Endodermal cell (in vitro differentiated cells): ENCODE measurements at regions not wholly inside any gene's neighbourhood (a gene's known extent, or its start where the extent isn't known, plus 50 kb on each side); places are given as distances from the start of the nearest gene placed in this dataset.

ENCODE experiments used
- DNase-seq: peaks from one replicate; pipeline ENCODE4 v3.0.0-alpha.2; 2017
- H3K27ac ChIP-seq: 2 replicates; pipeline ENCODE4 v1.5.1; 2013; ENCODE audit warnings: mild to moderate bottlenecking, low read depth, low read length, moderate library complexity
- H3K27me3 ChIP-seq: 2 replicates; pipeline ENCODE4 v1.6.1; 2013; ENCODE audit warnings: mild to moderate bottlenecking, low read length, moderate library complexity; ENCODE audit not compliant: insufficient read depth, control insufficient read depth, poor library complexity, severe bottlenecking
- H3K36me3 ChIP-seq: 2 replicates; pipeline ENCODE4 v1.7.0; 2013; ENCODE audit warnings: mild to moderate bottlenecking, low read length, moderate library complexity; ENCODE audit not compliant: control insufficient read depth, insufficient read depth
- H3K4me1 ChIP-seq: one replicate; pipeline ENCODE4 v1.7.0; 2013; ENCODE audit warnings: low read length; ENCODE audit not compliant: control insufficient read depth, insufficient read depth
- H3K4me3 ChIP-seq: 2 replicates; pipeline ENCODE4 v1.5.1; 2013; ENCODE audit warnings: mild to moderate bottlenecking, low read length, moderate library complexity
- H3K9ac ChIP-seq: 2 replicates; pipeline ENCODE4 v1.6.1; 2013; ENCODE audit warnings: mild to moderate bottlenecking, low read length, moderate library complexity; ENCODE audit not compliant: poor library complexity, severe bottlenecking; ENCODE audit errors: extremely low read depth
- H3K9me3 ChIP-seq: 2 replicates; pipeline ENCODE4 v1.6.1; 2013; ENCODE audit warnings: mild to moderate bottlenecking, low read length, moderate library complexity; ENCODE audit not compliant: control insufficient read depth
- H3K27ac Mint-ChIP-seq: 2 replicates; pipeline ENCODE4 v1.8.0; 2020; ENCODE audit warnings: mixed read lengths
- H3K27me3 Mint-ChIP-seq: 2 replicates; pipeline ENCODE4 v1.8.0; 2021; ENCODE audit warnings: mild to moderate bottlenecking, mixed read lengths; ENCODE audit not compliant: insufficient read depth
- H3K36me3 Mint-ChIP-seq: 2 replicates; pipeline ENCODE4 v1.8.0; 2020; ENCODE audit warnings: low read depth, mixed read lengths
- H3K4me1 Mint-ChIP-seq: 2 replicates; pipeline ENCODE4 v1.8.0; 2020; ENCODE audit warnings: mixed read lengths
- H3K4me3 Mint-ChIP-seq: 2 replicates; pipeline ENCODE4 v1.8.0; 2020; ENCODE audit warnings: mild to moderate bottlenecking, moderate library complexity, mixed read lengths
- H3K9me3 Mint-ChIP-seq: 2 replicates; pipeline ENCODE4 v1.8.0; 2020; ENCODE audit warnings: mild to moderate bottlenecking, mixed read lengths
- WGBS, 2 experiments: methylation state at CpG; one replicate each; pipeline versions ENCODE4 v1.1.5 to v1.1.7; 2013; ENCODE audit warnings: missing lambda C conversion rate in 2 of 2, mixed read lengths in 1 of 2; ENCODE audit not compliant: insufficient coverage in 1 of 2, insufficient read length in 1 of 2; 5-methylcytosine and 5-hydroxymethylcytosine counted together
- TF ChIP-seq, protein P1 (sequence below): fragments of 200-600 bp; sonication (generic); conservative IDR thresholded peaks from 2 replicates; pipeline ENCODE4 v1.5.0; 2021; ENCODE audit warnings: antibody characterized with exemption, mild to moderate bottlenecking

DNA sequence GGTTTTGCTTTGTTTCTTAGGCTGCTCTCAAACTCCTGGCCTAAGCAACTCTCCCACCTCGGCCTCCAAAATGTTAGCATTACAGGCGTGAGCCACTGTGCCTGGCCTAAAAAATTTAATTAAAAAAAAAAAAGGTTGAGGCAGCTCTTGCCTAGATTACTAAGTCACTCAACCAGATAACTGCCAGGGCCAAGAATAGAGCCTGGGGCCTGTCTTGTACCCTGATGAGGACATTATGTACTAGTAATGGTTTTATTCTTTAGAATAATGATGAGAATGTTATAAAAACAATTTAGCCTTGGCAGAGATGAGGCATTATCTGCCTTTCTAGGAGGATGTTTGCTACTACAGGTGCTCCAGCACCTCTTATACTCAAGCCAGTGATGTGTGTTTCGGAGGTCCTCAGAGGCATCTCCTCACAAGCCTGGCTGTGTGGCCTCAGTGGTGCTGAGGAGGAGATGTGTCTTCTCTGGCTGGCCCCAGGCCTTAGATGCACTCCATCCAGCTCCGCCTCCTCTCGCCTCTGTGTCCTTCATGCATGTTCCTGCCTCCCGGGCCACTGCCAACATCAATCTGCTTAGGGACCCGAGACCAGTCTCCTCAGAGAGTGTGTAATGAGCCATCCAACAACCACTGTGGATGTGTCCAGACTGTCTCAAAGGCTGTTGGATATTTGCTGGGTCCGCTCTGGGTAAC, 337.7 kb upstream of the GATB start:
- Histone ChIP-seq H3K36me3 (no peaks in the 10 kb centered on the region), H3K4me1 (no peaks in the 10 kb centered on the region), H3K27me3 (no peaks in the 10 kb centered on the region), H3K4me3 (no peak overlapping the region), H3K9ac (no peak overlapping the region), H3K27ac (no peak overlapping the region), H3K9me3 (no peaks in the 10 kb centered on the region)
- WGBS, 2 experiments, result 83 to 92% methylated on average over 6 to 8 of the region's 8 CpGs
- no peaks in the 10 kb centered on the region for H3K36me3 Mint-ChIP-seq
- TF ChIP-seq, protein P1, sequence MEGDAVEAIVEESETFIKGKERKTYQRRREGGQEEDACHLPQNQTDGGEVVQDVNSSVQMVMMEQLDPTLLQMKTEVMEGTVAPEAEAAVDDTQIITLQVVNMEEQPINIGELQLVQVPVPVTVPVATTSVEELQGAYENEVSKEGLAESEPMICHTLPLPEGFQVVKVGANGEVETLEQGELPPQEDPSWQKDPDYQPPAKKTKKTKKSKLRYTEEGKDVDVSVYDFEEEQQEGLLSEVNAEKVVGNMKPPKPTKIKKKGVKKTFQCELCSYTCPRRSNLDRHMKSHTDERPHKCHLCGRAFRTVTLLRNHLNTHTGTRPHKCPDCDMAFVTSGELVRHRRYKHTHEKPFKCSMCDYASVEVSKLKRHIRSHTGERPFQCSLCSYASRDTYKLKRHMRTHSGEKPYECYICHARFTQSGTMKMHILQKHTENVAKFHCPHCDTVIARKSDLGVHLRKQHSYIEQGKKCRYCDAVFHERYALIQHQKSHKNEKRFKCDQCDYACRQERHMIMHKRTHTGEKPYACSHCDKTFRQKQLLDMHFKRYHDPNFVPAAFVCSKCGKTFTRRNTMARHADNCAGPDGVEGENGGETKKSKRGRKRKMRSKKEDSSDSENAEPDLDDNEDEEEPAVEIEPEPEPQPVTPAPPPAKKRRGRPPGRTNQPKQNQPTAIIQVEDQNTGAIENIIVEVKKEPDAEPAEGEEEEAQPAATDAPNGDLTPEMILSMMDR, result no peak
- no peaks in the 10 kb centered on the region for H3K9me3 Mint-ChIP-seq
- no peak overlapping the region for H3K4me3 Mint-ChIP-seq
- H3K27me3 Mint-ChIP-seq, result no peaks in the 10 kb centered on the region
- H3K27ac Mint-ChIP-seq, result no peak overlapping the region
- DNase-seq, result no peak
- H3K4me1 Mint-ChIP-seq, result no peaks in the 10 kb centered on the region

DNA sequence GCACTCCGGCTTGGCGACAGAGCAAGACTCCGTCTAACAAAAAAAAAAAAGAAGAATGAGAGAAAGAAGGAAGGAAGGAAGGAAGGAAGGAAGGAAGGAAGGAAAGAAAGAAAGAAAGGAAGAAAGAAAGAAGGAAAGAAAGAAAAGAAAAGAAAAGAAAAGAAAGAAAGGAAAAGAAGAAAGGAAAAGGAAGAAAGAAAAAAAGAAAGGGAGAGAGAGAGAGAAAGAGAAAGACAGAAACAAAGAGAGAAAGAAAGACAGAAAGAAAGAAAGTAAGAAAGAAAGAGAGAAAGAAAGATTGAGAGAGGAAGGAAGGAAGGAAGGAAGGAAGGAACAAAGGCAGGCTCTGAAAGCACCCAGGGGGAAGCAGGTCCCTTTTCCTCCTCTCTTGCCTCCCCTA, 336.6 kb upstream of the GATB start:
- Histone ChIP-seq H3K9me3 (no peaks in the 10 kb centered on the region), H3K27ac (no peak overlapping the region), H3K4me3 (no peak overlapping the region), H3K4me1 (no peaks in the 10 kb centered on the region), H3K36me3 (no peaks in the 10 kb centered on the region), H3K27me3 (no peaks in the 10 kb centered on the region), H3K9ac (no peak overlapping the region)
- H3K27me3 Mint-ChIP-seq, result no peaks in the 10 kb centered on the region
- H3K36me3 Mint-ChIP-seq, result no peaks in the 10 kb centered on the region
- H3K4me3 Mint-ChIP-seq, result no peak overlapping the region
- H3K4me1 Mint-ChIP-seq, result no peaks in the 10 kb centered on the region
- no peaks in the 10 kb centered on the region for H3K9me3 Mint-ChIP-seq
- no peak overlapping the region for H3K27ac Mint-ChIP-seq
- WGBS, 2 experiments, result 95% methylated on average over 3 of the region's 3 CpGs; no CpG with 5 or more reads in 1 of the 2 experiments
- TF ChIP-seq, protein P1, result no peak
- no peak for DNase-seq

DNA sequence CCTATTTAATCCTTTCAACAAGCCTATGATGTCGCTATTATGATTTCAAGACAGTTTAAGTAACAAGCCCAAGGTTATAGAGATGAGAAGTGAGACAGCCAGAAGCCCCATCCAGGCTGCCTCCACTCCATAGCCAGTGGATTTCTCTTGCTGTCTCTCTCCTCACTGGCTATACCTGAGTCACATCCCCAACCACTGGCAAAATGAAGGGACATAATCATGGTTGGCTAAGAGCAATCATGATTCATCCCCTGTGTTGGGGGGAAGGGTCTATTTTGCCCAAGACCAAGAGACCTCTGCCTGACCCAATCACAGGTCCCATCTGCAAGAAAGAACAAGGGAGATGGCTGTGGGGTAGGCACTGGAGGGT, 334.9 kb upstream of the GATB start:
- Mint-ChIP-seq H3K27me3 (no peaks in the 10 kb centered on the region), H3K9me3 (no peaks in the 10 kb centered on the region), H3K4me3 (no peak overlapping the region), H3K27ac (no peak overlapping the region), H3K4me1 (no peaks in the 10 kb centered on the region), H3K36me3 (no peaks in the 10 kb centered on the region)
- Histone ChIP-seq H3K9ac (no peak overlapping the region), H3K9me3 (no peaks in the 10 kb centered on the region), H3K4me1 (no peaks in the 10 kb centered on the region), H3K4me3 (no peak overlapping the region), H3K27me3 (no peaks in the 10 kb centered on the region), H3K36me3 (no peaks in the 10 kb centered on the region), H3K27ac (no peak overlapping the region)
- DNase-seq, result no peak
- TF ChIP-seq, protein P1, result no peak
- 94% methylated on average over 1 of the region's 1 CpG; no CpG with 5 or more reads in 1 of the 2 experiments for WGBS, 2 experiments
